HL-60 (cell line): ENCODE measurements at regions not wholly inside any gene's neighbourhood (a gene's known extent, or its start where the extent isn't known, plus 50 kb on each side); places are given as distances from the start of the nearest gene placed in this dataset.

Source experiments
- DNase-seq, 2 experiments: peaks; one replicate each; pipeline ENCODE4 v3.0.0-alpha.2; 2010 to 2020; ENCODE audit warnings: low read depth in 1 of 2, low spot score in 1 of 2
- H3K27ac ChIP-seq: fragments of 250-450 bp; sonication (Bioruptor Pico); replicated peaks from 2 replicates; pipeline ENCODE4 v1.5.1; 2020; ENCODE audit warnings: mild to moderate bottlenecking, moderate library complexity
- H3K27me3 ChIP-seq: fragments of 250-450 bp; sonication (Bioruptor Pico); 2 replicates; pipeline ENCODE4 v1.5.1; 2021; ENCODE audit warnings: mild to moderate bottlenecking, moderate library complexity; ENCODE audit not compliant: insufficient read depth, poor library complexity, severe bottlenecking
- H3K4me3 ChIP-seq: replicated peaks from 2 replicates; pipeline ENCODE4 v1.5.1; 2011; ENCODE audit warnings: mild to moderate bottlenecking, control low read depth, low read length; ENCODE audit not compliant: insufficient read depth
- GABPA ChIP-seq: IDR thresholded peaks from 2 replicates; pipeline ENCODE4 v1.6.1; 2012; ENCODE audit warnings: low read depth
- POLR2AphosphoS5 ChIP-seq: IDR thresholded peaks from 2 replicates; pipeline ENCODE4 v1.6.1; 2012; ENCODE audit warnings: low read depth
- SPI1 ChIP-seq: IDR thresholded peaks from 2 replicates; pipeline ENCODE4 v1.6.1; 2012; ENCODE audit warnings: low read depth, mild to moderate bottlenecking, borderline replicate concordance
- TF ChIP-seq, protein P1 (sequence below): IDR thresholded peaks from one replicate; pipeline ENCODE4 v1.5.1; 2011; ENCODE audit warnings: low read length, control low read depth, inconsistent platforms; ENCODE audit not compliant: insufficient read depth
- TF ChIP-seq, protein P2 (sequence below): IDR thresholded peaks from 2 replicates; pipeline ENCODE4 v1.6.1; 2012; ENCODE audit warnings: low read depth; ENCODE audit not compliant: insufficient replicate concordance

DNA sequence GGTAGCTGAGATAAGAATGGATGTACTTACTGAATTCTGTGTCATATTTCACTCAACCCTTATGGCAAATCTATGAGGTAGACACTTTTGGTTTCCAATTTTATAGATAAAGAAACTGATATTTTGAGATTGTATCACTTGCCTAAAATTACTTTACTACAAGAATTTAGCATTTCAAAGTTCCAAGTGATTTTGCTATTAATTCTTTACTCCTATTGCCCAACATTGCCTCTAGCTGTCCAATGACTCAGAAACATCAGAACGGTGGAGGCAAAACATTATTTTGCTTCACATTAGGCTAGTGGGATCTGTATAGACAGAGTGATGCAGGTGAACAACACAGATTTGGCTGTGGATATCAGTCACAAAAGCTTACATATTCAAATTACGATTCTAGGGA, 747.2 kb upstream of the NEGR1 start:
- Histone ChIP-seq H3K27ac (no peak overlapping the region), H3K27me3 (no peaks in the 10 kb centered on the region), H3K4me3 (no peak overlapping the region)
- no peak for TF ChIP-seq SPI1
- no peak for TF ChIP-seq POLR2AphosphoS5
- no peak for TF ChIP-seq GABPA
- TF ChIP-seq, protein P1, sequence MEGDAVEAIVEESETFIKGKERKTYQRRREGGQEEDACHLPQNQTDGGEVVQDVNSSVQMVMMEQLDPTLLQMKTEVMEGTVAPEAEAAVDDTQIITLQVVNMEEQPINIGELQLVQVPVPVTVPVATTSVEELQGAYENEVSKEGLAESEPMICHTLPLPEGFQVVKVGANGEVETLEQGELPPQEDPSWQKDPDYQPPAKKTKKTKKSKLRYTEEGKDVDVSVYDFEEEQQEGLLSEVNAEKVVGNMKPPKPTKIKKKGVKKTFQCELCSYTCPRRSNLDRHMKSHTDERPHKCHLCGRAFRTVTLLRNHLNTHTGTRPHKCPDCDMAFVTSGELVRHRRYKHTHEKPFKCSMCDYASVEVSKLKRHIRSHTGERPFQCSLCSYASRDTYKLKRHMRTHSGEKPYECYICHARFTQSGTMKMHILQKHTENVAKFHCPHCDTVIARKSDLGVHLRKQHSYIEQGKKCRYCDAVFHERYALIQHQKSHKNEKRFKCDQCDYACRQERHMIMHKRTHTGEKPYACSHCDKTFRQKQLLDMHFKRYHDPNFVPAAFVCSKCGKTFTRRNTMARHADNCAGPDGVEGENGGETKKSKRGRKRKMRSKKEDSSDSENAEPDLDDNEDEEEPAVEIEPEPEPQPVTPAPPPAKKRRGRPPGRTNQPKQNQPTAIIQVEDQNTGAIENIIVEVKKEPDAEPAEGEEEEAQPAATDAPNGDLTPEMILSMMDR = no peak
- TF ChIP-seq, protein P2, sequence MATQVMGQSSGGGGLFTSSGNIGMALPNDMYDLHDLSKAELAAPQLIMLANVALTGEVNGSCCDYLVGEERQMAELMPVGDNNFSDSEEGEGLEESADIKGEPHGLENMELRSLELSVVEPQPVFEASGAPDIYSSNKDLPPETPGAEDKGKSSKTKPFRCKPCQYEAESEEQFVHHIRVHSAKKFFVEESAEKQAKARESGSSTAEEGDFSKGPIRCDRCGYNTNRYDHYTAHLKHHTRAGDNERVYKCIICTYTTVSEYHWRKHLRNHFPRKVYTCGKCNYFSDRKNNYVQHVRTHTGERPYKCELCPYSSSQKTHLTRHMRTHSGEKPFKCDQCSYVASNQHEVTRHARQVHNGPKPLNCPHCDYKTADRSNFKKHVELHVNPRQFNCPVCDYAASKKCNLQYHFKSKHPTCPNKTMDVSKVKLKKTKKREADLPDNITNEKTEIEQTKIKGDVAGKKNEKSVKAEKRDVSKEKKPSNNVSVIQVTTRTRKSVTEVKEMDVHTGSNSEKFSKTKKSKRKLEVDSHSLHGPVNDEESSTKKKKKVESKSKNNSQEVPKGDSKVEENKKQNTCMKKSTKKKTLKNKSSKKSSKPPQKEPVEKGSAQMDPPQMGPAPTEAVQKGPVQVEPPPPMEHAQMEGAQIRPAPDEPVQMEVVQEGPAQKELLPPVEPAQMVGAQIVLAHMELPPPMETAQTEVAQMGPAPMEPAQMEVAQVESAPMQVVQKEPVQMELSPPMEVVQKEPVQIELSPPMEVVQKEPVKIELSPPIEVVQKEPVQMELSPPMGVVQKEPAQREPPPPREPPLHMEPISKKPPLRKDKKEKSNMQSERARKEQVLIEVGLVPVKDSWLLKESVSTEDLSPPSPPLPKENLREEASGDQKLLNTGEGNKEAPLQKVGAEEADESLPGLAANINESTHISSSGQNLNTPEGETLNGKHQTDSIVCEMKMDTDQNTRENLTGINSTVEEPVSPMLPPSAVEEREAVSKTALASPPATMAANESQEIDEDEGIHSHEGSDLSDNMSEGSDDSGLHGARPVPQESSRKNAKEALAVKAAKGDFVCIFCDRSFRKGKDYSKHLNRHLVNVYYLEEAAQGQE = no peak
- no peak for DNase-seq

DNA sequence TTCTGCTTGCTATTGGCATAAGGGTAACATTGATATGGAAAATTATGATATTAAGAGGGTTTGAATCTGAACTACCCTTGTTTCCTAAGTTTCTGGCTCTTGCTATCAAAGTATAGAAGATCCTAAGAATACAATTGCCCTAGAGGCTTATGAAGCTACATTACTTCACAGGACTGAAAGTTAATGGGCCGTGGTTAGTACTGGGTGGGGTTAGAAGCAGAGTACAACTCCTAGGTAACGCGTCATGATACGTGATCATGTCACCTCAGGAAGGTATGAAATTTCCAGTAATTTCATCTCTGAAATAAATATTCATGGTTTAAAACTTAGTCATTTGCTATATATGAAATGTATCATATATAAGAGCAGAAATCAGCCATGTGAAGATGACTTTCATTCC, 743.8 kb upstream of the NEGR1 start:
- DNase-seq = no peak
- H3K27me3 ChIP-seq = no peaks in the 10 kb centered on the region
- TF ChIP-seq GABPA (no peak), POLR2AphosphoS5 (no peak), SPI1 (no peak)
- TF ChIP-seq, protein P2 = no peak
- TF ChIP-seq, protein P1 = no peak
- no peak overlapping the region for H3K27ac ChIP-seq
- H3K4me3 ChIP-seq = no peak overlapping the region

DNA sequence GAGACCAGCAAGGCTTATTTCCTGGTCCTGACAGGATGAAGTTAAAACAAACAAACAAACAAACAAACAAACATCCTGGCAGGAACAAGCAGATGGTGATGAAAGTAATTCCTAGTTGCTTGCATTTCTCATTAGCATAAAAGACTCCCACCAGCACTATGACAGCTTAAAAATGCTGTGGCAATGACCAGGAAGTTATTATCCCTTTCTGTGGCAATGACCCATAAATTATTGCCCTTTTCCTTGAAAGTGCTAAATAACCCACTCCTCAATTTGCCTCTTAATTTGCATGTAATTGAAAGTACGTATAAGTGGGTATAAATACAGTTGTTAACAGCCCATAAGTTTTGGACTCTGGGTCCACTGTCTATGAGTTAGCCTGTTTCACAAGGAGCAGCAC, 727.6 kb upstream of the NEGR1 start:
- Histone ChIP-seq H3K27ac (no peak overlapping the region), H3K4me3 (no peak overlapping the region), H3K27me3 (no peaks in the 10 kb centered on the region)
- no peak for TF ChIP-seq SPI1
- no peak for TF ChIP-seq POLR2AphosphoS5
- TF ChIP-seq, protein P1 = no peak
- TF ChIP-seq GABPA = no peak
- TF ChIP-seq, protein P2 = no peak
- DNase-seq = no peak
